SK-N-SH treated with all-trans-retinoic acid at 6 μM for 48 hours (cell line): ENCODE measurements at regions not wholly inside any gene's neighbourhood (a gene's known extent, or its start where the extent isn't known, plus 50 kb on each side); places are given as distances from the start of the nearest gene placed in this dataset.

Experiments
- ATAC-seq: fragments of 200-7000 bp; cut with Tn5 transposase; 3 replicates; pipeline ENCODE4 v1.9.1; 2020; ENCODE audit warnings: mild to moderate bottlenecking, moderate library complexity
- CREB5 ChIP-seq: fragments of 250-450 bp; sonication (Bioruptor Pico); IDR thresholded peaks from 2 replicates; pipeline ENCODE4 v1.5.1; 2020; ENCODE audit warnings: low read depth, mild to moderate bottlenecking, moderate library complexity
- CSDC2 ChIP-seq: fragments of 250-450 bp; sonication (Bioruptor Pico); IDR thresholded peaks from 2 replicates; pipeline ENCODE4 v1.5.0; 2020; ENCODE audit warnings: mild to moderate bottlenecking, moderate library complexity
- CSRNP3 ChIP-seq: fragments of 250-450 bp; sonication (Bioruptor Pico); IDR thresholded peaks from 2 replicates; pipeline ENCODE4 v1.5.1; 2021; ENCODE audit warnings: mild to moderate bottlenecking, moderate library complexity
- ESRRG ChIP-seq: fragments of 250-450 bp; sonication (Bioruptor Pico); IDR thresholded peaks from 2 replicates; pipeline ENCODE4 v1.6.1; 2021; ENCODE audit warnings: mild to moderate bottlenecking
- GLIS3 ChIP-seq: fragments of 250-450 bp; sonication (Bioruptor Pico); IDR thresholded peaks from 2 replicates; pipeline ENCODE4 v1.5.0; 2020; ENCODE audit warnings: mild to moderate bottlenecking, moderate library complexity
- OSR1 ChIP-seq: fragments of 250-450 bp; sonication (Bioruptor Pico); IDR thresholded peaks from 2 replicates; pipeline ENCODE4 v1.8.0; 2022; ENCODE audit warnings: moderate library complexity, mild to moderate bottlenecking, inconsistent platforms
- POU6F1 ChIP-seq: fragments of 250-450 bp; sonication (Bioruptor Pico); IDR thresholded peaks from 2 replicates; pipeline ENCODE4 v1.8.0; 2021; ENCODE audit warnings: low read depth, mild to moderate bottlenecking, moderate library complexity, borderline replicate concordance
- PPARA ChIP-seq: fragments of 250-450 bp; sonication (Bioruptor Pico); IDR thresholded peaks from 2 replicates; pipeline ENCODE4 v1.5.0; 2020; ENCODE audit warnings: mild to moderate bottlenecking, borderline replicate concordance
- SNAI2 ChIP-seq: fragments of 250-450 bp; sonication (Bioruptor Pico); IDR thresholded peaks from 2 replicates; pipeline ENCODE4 v1.5.0; 2020; ENCODE audit warnings: mild to moderate bottlenecking, moderate library complexity
- ZC3H10 ChIP-seq: fragments of 250-450 bp; sonication (Bioruptor Pico); IDR thresholded peaks from 2 replicates; pipeline ENCODE4 v1.5.1; 2021; ENCODE audit warnings: mild to moderate bottlenecking, moderate library complexity
- ZFP3 ChIP-seq: fragments of 250-450 bp; sonication (Bioruptor Pico); IDR thresholded peaks from 2 replicates; pipeline ENCODE4 v1.5.0; 2020; ENCODE audit warnings: mild to moderate bottlenecking, moderate library complexity
- ZNF8 ChIP-seq: fragments of 450-650 bp; formaldehyde crosslinking; IDR thresholded peaks from 2 replicates; pipeline ENCODE4 v1.5.0; 2020; ENCODE audit warnings: mild to moderate bottlenecking, moderate library complexity
- TF ChIP-seq, protein P1 (sequence below): fragments of 250-450 bp; sonication (Bioruptor Pico); IDR thresholded peaks from 2 replicates; pipeline ENCODE4 v1.5.0; 2020; ENCODE audit warnings: mild to moderate bottlenecking, moderate library complexity
- TF ChIP-seq, protein P2 (sequence below): fragments of 250-450 bp; sonication (Bioruptor Pico); IDR thresholded peaks from 2 replicates; pipeline ENCODE4 v1.8.0; 2020; ENCODE audit warnings: mild to moderate bottlenecking, moderate library complexity, borderline replicate concordance

DNA sequence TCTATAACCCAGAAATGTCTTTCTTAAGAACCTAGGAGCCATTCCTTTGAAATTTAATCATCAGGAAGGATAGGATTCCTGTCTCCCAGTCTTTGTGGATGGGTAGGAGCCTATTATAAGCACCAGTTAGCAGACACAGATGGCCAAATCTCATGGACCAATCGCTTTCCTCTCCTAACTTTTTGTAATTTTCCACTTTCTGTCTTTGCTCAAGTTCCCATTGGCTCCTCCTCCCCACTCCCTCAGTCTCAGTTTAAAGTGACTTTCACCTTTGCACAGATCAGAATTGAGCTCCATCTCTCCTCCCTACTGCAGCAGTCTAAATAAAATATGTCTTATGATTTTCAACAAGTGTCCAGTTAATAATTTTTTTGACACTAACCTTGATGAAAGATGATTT lies 192.3 kb downstream of the HS3ST3A1 start:
- no peak for ATAC-seq
- no peak for TF ChIP-seq POU6F1 (CRISPR knock-in tag)

DNA sequence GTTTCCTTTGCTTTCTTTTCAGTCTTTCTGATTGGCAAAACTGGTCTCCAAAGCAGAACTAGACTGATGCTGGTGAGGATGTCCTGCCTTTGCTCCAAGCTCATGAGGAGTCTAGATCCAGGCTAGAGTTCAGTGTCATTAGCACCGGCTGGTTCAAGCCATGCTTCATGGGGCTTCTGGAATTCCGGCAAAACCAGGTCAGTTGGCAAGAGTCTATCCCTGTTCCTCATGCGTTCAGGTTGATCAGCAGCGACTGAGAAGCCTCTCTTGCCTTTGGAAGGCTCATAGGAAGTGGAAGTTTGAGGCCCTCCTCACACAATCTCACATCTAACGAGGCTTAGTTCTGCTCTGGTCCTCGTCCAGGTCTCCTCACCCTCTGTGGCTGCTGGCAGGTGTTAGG lies 194.3 kb downstream of the HS3ST3A1 start:
- ATAC-seq, result no peak

GRCh38 chr17:13405807-13406206 lies 195.9 kb downstream of the HS3ST3A1 start:
- ATAC-seq, result no peak
- TF ChIP-seq CSDC2 (no peak), PPARA (no peak), ZFP3 (no peak)
- TF ChIP-seq, protein P1, sequence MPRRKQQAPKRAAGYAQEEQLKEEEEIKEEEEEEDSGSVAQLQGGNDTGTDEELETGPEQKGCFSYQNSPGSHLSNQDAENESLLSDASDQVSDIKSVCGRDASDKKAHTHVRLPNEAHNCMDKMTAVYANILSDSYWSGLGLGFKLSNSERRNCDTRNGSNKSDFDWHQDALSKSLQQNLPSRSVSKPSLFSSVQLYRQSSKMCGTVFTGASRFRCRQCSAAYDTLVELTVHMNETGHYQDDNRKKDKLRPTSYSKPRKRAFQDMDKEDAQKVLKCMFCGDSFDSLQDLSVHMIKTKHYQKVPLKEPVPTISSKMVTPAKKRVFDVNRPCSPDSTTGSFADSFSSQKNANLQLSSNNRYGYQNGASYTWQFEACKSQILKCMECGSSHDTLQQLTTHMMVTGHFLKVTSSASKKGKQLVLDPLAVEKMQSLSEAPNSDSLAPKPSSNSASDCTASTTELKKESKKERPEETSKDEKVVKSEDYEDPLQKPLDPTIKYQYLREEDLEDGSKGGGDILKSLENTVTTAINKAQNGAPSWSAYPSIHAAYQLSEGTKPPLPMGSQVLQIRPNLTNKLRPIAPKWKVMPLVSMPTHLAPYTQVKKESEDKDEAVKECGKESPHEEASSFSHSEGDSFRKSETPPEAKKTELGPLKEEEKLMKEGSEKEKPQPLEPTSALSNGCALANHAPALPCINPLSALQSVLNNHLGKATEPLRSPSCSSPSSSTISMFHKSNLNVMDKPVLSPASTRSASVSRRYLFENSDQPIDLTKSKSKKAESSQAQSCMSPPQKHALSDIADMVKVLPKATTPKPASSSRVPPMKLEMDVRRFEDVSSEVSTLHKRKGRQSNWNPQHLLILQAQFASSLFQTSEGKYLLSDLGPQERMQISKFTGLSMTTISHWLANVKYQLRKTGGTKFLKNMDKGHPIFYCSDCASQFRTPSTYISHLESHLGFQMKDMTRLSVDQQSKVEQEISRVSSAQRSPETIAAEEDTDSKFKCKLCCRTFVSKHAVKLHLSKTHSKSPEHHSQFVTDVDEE (CRISPR knock-in tag), result no peak

More for the DNA sequence above, 194.3 kb downstream of the HS3ST3A1 start:
- TF ChIP-seq, protein P2, sequence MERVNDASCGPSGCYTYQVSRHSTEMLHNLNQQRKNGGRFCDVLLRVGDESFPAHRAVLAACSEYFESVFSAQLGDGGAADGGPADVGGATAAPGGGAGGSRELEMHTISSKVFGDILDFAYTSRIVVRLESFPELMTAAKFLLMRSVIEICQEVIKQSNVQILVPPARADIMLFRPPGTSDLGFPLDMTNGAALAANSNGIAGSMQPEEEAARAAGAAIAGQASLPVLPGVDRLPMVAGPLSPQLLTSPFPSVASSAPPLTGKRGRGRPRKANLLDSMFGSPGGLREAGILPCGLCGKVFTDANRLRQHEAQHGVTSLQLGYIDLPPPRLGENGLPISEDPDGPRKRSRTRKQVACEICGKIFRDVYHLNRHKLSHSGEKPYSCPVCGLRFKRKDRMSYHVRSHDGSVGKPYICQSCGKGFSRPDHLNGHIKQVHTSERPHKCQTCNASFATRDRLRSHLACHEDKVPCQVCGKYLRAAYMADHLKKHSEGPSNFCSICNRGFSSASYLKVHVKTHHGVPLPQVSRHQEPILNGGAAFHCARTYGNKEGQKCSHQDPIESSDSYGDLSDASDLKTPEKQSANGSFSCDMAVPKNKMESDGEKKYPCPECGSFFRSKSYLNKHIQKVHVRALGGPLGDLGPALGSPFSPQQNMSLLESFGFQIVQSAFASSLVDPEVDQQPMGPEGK (CRISPR knock-in tag), result no peak
- TF ChIP-seq, all 23 proteins: peak for 0

DNA sequence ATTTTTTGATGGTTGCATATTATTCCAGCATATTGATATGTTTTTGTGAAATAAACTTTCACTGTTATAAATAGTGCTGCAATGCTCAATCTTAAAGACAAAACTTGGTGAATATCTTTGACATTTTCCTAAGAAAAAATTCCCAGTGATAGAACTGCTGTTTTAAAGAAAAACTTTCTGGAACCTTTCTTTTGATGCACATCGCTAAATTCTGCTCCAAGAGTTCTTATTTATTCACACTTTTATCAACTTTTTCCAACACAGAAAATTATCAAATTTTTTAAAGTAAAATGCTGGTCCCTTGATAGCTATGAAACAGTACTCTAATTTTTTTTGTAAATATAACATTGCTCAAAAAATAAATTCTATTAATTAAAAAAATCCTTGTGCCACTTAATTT lies 196.6 kb downstream of the HS3ST3A1 start:
- TF ChIP-seq ZFP3, result no peak
- TF ChIP-seq POU6F1 (CRISPR knock-in tag), result no peak
- TF ChIP-seq, protein P1 (CRISPR knock-in tag), result no peak
- TF ChIP-seq CREB5 (CRISPR knock-in tag), result no peak
- TF ChIP-seq ZNF8 (CRISPR knock-in tag), result no peak
- TF ChIP-seq, protein P2 (CRISPR knock-in tag), result no peak
- TF ChIP-seq ESRRG (CRISPR knock-in tag), result no peak
- TF ChIP-seq PPARA, result no peak
- no peak for TF ChIP-seq GLIS3 (CRISPR knock-in tag)
- TF ChIP-seq SNAI2 (CRISPR knock-in tag), result no peak
- no peak for TF ChIP-seq OSR1 (CRISPR knock-in tag)
- no peak for TF ChIP-seq CSRNP3 (CRISPR knock-in tag)
- no peak for TF ChIP-seq ZC3H10
- TF ChIP-seq, all 23 proteins: peak for 0
- ATAC-seq, result no peak
